HG03520 (cell line): ENCODE measurements at regions not wholly inside any gene's neighbourhood (a gene's known extent, or its start where the extent isn't known, plus 50 kb on each side); places are given as distances from the start of the nearest gene placed in this dataset.

ENCODE experiments used
- ATAC-seq: cut with Tn5 transposase; IDR thresholded peaks from one replicate; pipeline ENCODE4 v1.9.1; 2021; ENCODE audit warnings: mild to moderate bottlenecking, moderate library complexity; ENCODE audit not compliant: unreplicated experiment

DNA sequence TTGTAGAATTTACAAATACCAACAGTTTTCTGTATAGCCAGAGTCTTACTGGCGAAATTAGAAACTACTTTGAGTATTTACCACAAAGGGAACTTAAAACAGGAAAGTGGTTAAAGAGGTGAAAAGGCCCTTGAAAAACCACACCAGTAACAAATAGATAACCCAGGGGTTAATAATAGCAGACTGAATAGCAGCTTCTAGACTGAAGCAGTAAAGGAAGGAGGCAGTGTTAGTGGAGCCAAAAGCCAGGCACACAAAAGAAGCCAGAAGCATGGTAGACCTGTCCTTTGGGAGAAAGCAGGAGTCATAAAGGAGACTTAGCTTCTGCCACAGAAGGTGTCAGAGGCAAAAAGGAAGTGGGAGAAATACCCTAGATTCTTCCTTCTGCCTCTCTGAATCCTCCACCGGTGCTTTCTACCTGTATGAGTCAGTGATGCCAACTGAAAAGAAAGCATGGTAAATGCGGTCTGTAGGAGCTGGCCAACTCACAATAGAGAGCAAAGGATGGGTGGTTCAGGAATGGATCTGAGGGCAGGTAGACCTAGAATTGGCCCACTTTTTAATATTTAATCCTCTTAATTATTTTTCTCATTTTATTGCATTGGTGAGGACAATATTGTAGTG, 97.3 kb downstream of the ARL6IP6 start:
- ATAC-seq: no peak

- no peak for ATAC-seq
These were observed 96.1 kb downstream of the ARL6IP6 start for GRCh38 chr2:152814475-152815030.

DNA sequence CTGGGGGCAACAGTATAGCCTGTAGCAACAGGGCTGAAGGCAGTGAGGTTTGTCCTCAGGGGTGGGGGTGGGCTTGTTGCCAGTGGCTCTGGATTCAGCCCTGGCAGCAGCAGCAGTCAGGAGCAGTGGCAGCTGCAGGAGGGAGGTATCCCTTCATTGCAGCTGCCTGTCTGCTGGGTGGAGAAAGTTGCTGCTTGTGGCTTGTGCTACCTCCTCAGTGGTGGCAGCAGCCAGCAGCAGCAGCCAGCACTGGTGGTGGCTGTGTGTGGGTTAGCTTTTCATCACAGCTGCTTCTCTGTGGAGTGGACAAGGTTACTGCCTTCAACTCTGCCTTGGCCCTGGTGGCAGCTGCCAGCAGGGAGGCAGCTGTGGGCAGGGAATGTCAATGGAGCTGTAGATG, 94.9 kb downstream of the ARL6IP6 start:
- no peak for ATAC-seq
